Prostate gland (tissue), 2 donors: ENCODE measurements at regions not wholly inside any gene's neighbourhood (a gene's known extent, or its start where the extent isn't known, plus 50 kb on each side); places are given as distances from the start of the nearest gene placed in this dataset.

Source experiments
- POLR2AphosphoS5 ChIP-seq: sonication (generic); formaldehyde crosslinking; IDR thresholded peaks from one replicate; pipeline ENCODE4 v1.6.1; 2017; ENCODE audit warnings: antibody characterized with exemption
- TF ChIP-seq, protein P1 (sequence below), 4 experiments: fragments of 200-600 bp in 2 of 4; fragments of 450-650 bp in 2 of 4; sonication (generic) in 2 of 4; IDR thresholded peaks; 1 replicate in 3 of 4; 2 replicates in 1 of 4; pipeline ENCODE4 v1.5.1; 2016 to 2019; ENCODE audit warnings: antibody characterized with exemption in 4 of 4, mild to moderate bottlenecking in 2 of 4, moderate library complexity in 2 of 4

DNA sequence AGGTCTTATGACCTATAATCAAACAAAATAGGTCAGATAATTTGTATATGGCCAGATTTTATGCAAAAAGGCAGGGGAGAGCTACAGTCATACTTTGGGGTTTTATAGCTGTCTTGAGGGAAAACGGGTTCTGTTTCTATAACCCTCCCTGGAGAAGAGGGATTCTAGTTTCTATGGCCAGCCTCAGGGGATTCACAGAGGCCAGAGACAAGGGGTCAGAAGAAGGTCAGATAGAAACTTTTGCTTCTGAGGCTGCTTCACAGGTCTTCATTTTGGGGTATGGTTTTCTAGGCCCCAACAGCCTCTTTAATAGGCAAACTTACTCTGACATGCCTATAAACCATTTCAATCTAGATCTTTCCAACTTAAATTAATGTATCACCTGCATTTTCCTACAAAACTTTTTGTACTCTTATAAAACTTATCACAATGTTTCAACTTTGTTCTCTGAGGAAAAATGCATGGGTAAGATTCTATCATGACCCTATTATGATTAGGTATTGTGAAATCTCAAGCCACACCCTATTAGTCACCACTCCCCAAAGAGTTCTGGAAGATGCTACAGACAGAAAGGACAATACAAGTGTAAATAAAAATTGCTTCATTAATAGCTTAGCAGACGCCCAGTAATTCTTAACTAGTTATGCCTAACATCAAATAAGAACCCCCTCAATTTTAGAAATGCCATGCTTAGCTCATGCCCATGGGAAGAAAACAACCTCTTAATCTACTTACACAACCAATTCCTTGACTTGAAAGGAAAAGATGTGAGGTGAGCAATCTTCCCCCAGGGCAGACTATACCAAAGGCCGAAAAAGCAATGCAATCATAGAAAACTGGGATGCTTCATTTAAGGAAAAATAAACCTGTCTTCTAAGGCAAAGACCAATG, 396.6 kb downstream of the TLR4 start:
- TF ChIP-seq, protein P1, sequence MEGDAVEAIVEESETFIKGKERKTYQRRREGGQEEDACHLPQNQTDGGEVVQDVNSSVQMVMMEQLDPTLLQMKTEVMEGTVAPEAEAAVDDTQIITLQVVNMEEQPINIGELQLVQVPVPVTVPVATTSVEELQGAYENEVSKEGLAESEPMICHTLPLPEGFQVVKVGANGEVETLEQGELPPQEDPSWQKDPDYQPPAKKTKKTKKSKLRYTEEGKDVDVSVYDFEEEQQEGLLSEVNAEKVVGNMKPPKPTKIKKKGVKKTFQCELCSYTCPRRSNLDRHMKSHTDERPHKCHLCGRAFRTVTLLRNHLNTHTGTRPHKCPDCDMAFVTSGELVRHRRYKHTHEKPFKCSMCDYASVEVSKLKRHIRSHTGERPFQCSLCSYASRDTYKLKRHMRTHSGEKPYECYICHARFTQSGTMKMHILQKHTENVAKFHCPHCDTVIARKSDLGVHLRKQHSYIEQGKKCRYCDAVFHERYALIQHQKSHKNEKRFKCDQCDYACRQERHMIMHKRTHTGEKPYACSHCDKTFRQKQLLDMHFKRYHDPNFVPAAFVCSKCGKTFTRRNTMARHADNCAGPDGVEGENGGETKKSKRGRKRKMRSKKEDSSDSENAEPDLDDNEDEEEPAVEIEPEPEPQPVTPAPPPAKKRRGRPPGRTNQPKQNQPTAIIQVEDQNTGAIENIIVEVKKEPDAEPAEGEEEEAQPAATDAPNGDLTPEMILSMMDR (IDR thresholded peaks at IDR 0.05) = no peak
- no peak for TF ChIP-seq POLR2AphosphoS5
